H1 (cell line): ENCODE measurements at regions not wholly inside any gene's neighbourhood (a gene's known extent, or its start where the extent isn't known, plus 50 kb on each side); places are given as distances from the start of the nearest gene placed in this dataset.
"Not testable (repeated sequence)": the region's sequence is repeated elsewhere in the genome, so short reads cannot be mapped to it uniquely, and the experiment has no call there.

Experiments
- CTCF ChIA-PET: fragments of 300-600 bp; sonication (Branson Sonifier 250); formaldehyde crosslinking; loops from one replicate; lab custom pipeline; 2021; ENCODE audit not compliant: partially characterized antibody; lab: Charles Lee
- POLR2A ChIA-PET: fragments of 300-600 bp; sonication (Branson Sonifier 250); formaldehyde crosslinking; loops from one replicate; lab custom pipeline; 2021; ENCODE audit warnings: inconsistent platforms; ENCODE audit not compliant: partially characterized antibody; lab: Charles Lee
- DNase-seq, 2 experiments: peaks; one replicate each; pipeline versions ENCODE4 v3.0.0 to v3.0.0-alpha.2; 2010 to 2022; ENCODE audit warnings: low spot score in 2 of 2, low read depth in 1 of 2, mixed read lengths in 1 of 2
- FAIRE-seq: peaks from 2 replicates; lab custom pipeline; 2011; peaks lifted over from hg19 to GRCh38; lab: Jason Lieb, UNC
- H2AFZ ChIP-seq: 2 replicates; pipeline ENCODE4 v1.8.1; 2012; ENCODE audit warnings: low read length, inconsistent platforms
- H2AK5ac ChIP-seq: 2 replicates; pipeline ENCODE4 v1.6.1; 2013; ENCODE audit warnings: low read depth, low read length
- H2BK120ac ChIP-seq: replicated peaks from 2 replicates; pipeline ENCODE3; 2013; ENCODE audit warnings: low read depth, low read length, inconsistent platforms
- H2BK12ac ChIP-seq: 2 replicates; pipeline ENCODE4 v1.6.1; 2013; ENCODE audit warnings: low read depth, low read length
- H2BK15ac ChIP-seq: 2 replicates; pipeline ENCODE4 v1.6.1; 2013; ENCODE audit warnings: low read length
- H2BK20ac ChIP-seq: 2 replicates; pipeline ENCODE4 v1.6.1; 2013; ENCODE audit warnings: low read length
- H2BK5ac ChIP-seq: 2 replicates; pipeline ENCODE4 v1.6.1; 2013; ENCODE audit warnings: low read depth, low read length
- H3K14ac ChIP-seq: 2 replicates; pipeline ENCODE4 v1.6.1; 2013; ENCODE audit warnings: inconsistent platforms; ENCODE audit not compliant: insufficient read length
- H3K18ac ChIP-seq: 2 replicates; pipeline ENCODE4 v1.6.1; 2013; ENCODE audit warnings: low read length; ENCODE audit errors: extremely low read depth
- H3K23ac ChIP-seq: 2 replicates; pipeline ENCODE4 v1.6.1; 2013; ENCODE audit warnings: inconsistent platforms; ENCODE audit not compliant: insufficient read length
- H3K23me2 ChIP-seq: 2 replicates; pipeline ENCODE4 v1.6.1; 2013; ENCODE audit warnings: low read depth, low read length
- H3K27ac ChIP-seq: 2 replicates; pipeline ENCODE4 v1.6.1; 2011; ENCODE audit warnings: low read depth, low read length, inconsistent platforms
- H3K27me3 ChIP-seq, 4 experiments: replicated peaks in 1 of 4; 1 replicate in 1 of 4; 2 replicates in 3 of 4; pipeline versions ENCODE4 v1.6.1 to v1.8.1; 2011 to 2013; ENCODE audit warnings: low read length in 3 of 4, mild to moderate bottlenecking in 3 of 4, inconsistent platforms in 2 of 4, mixed read lengths in 2 of 4, moderate library complexity in 1 of 4; ENCODE audit not compliant: control insufficient read depth in 3 of 4, insufficient read depth in 3 of 4; ENCODE audit errors: extremely low read depth in 1 of 4
- H3K36me3 ChIP-seq, 4 experiments: 2 replicates each; pipeline versions ENCODE4 v1.6.1 to v1.8.1; 2011 to 2013; ENCODE audit warnings: mild to moderate bottlenecking in 4 of 4, low read length in 3 of 4, moderate library complexity in 2 of 4, control low read depth in 1 of 4, inconsistent platforms in 1 of 4; ENCODE audit not compliant: insufficient read depth in 4 of 4, control insufficient read depth in 2 of 4
- H3K4ac ChIP-seq: replicated peaks from 2 replicates; pipeline ENCODE3; 2013; ENCODE audit warnings: low read length, low read depth, mixed read lengths, inconsistent platforms; ENCODE audit not compliant: insufficient read length
- H3K4me1 ChIP-seq, 4 experiments: replicated peaks in 1 of 4; 1 replicate in 1 of 4; 2 replicates in 3 of 4; pipeline versions ENCODE4 v1.6.1 to v1.8.1; 2011 to 2013; ENCODE audit warnings: low read length in 3 of 4, inconsistent platforms in 2 of 4, mixed read lengths in 1 of 4; ENCODE audit not compliant: insufficient read depth in 4 of 4, control insufficient read depth in 3 of 4
- H3K4me2 ChIP-seq, 2 experiments: 2 replicates each; pipeline versions ENCODE4 v1.6.1 to v1.8.1; 2011 to 2013; ENCODE audit warnings: low read depth in 2 of 2, low read length in 2 of 2, control low read depth in 1 of 2, inconsistent platforms in 1 of 2, mild to moderate bottlenecking in 1 of 2; ENCODE audit not compliant: insufficient read depth in 1 of 2
- H3K4me3 ChIP-seq, 4 experiments: fragments of 200-600, 300-600 bp in 1 of 4; sonication (generic), shearing (Covaris generic), sonication (Bioruptor Twin) in 1 of 4; 2 replicates each; pipeline versions ENCODE4 v1.5.1 to v1.8.1; 2011 to 2016; ENCODE audit warnings: low read length in 4 of 4, low read depth in 3 of 4, control low read depth in 2 of 4, inconsistent platforms in 2 of 4, mild to moderate bottlenecking in 2 of 4, mixed read lengths in 1 of 4, moderate library complexity in 1 of 4; ENCODE audit not compliant: insufficient read depth in 2 of 4; ENCODE audit errors: extremely low read depth in 1 of 4
- H3K56ac ChIP-seq: replicated peaks from 2 replicates; pipeline ENCODE3; 2013; ENCODE audit warnings: low read depth, mild to moderate bottlenecking, mixed read lengths, low read length, inconsistent platforms; ENCODE audit not compliant: insufficient read length
- H3K79me1 ChIP-seq: 2 replicates; pipeline ENCODE4 v1.6.1; 2013; ENCODE audit warnings: low read depth, low read length, control low read depth
- H3K79me2 ChIP-seq, 2 experiments: 2 replicates each; pipeline versions ENCODE4 v1.6.1 to v1.8.1; 2012 to 2013; ENCODE audit warnings: low read length in 2 of 2, mild to moderate bottlenecking in 2 of 2, inconsistent platforms in 1 of 2; ENCODE audit not compliant: insufficient read depth in 2 of 2, control insufficient read depth in 1 of 2
- H3K9ac ChIP-seq, 4 experiments: replicated peaks in 1 of 4; 1 replicate in 1 of 4; 2 replicates in 3 of 4; pipeline versions ENCODE4 v1.6.1 to v1.8.1; 2011 to 2013; ENCODE audit warnings: low read depth in 3 of 4, low read length in 3 of 4, control low read depth in 2 of 4, mild to moderate bottlenecking in 2 of 4, moderate library complexity in 2 of 4, inconsistent platforms in 1 of 4; ENCODE audit errors: extremely low read depth in 1 of 4
- H3K9me3 ChIP-seq, 2 experiments: 2 replicates each; pipeline versions ENCODE4 v1.6.1 to v1.8.1; 2012 to 2013; ENCODE audit warnings: mild to moderate bottlenecking in 2 of 2, moderate library complexity in 2 of 2, control low read depth in 1 of 2, inconsistent platforms in 1 of 2, low read depth in 1 of 2, low read length in 1 of 2, mixed read lengths in 1 of 2; ENCODE audit not compliant: insufficient read depth in 2 of 2
- H4K20me1 ChIP-seq, 2 experiments: replicated peaks in 1 of 2; 2 replicates each; pipeline versions ENCODE3 to v1.8.1; 2011 to 2013; ENCODE audit warnings: inconsistent platforms in 2 of 2, low read length in 2 of 2, mild to moderate bottlenecking in 1 of 2; ENCODE audit not compliant: insufficient read depth in 2 of 2, control insufficient read depth in 1 of 2
- H4K5ac ChIP-seq: 2 replicates; pipeline ENCODE4 v1.6.1; 2013; ENCODE audit warnings: low read length, low read depth, mixed read lengths, inconsistent platforms; ENCODE audit not compliant: insufficient read length
- H4K8ac ChIP-seq: 2 replicates; pipeline ENCODE4 v1.8.0; 2013; ENCODE audit warnings: mild to moderate bottlenecking, moderate library complexity, low read length, inconsistent platforms; ENCODE audit not compliant: insufficient read depth; ENCODE audit errors: extremely low read depth
- H4K91ac ChIP-seq: replicated peaks from 2 replicates; pipeline ENCODE3; 2013; ENCODE audit warnings: low read length, mixed read lengths, inconsistent platforms; ENCODE audit not compliant: insufficient read length
- RAD21 ChIP-seq, 2 experiments: IDR thresholded peaks in 1 of 2; conservative IDR thresholded peaks in 1 of 2; 2 replicates each; pipeline ENCODE4 v1.6.1; 2011; ENCODE audit warnings: low read depth in 2 of 2, low read length in 2 of 2, improper control_type of control experiment in 1 of 2, inconsistent platforms in 1 of 2, mild to moderate bottlenecking in 1 of 2, moderate library complexity in 1 of 2
- WGBS, 2 experiments: shearing (Covaris generic) in 1 of 2; methylation state at CpG; one replicate each; pipeline versions ENCODE4 v1.1.6 to v1.1.7; 2013 to 2015; ENCODE audit warnings: low lambda C conversion rate in 2 of 2, mixed read lengths in 2 of 2, inconsistent platforms in 1 of 2, low coverage in 1 of 2, missing lambda C conversion rate in 1 of 2; ENCODE audit not compliant: insufficient replicate concordance in 2 of 2, insufficient coverage in 1 of 2, insufficient read length in 1 of 2; ENCODE audit errors: extremely low coverage in 1 of 2, missing lambda C conversion rate in 1 of 2; 5-methylcytosine and 5-hydroxymethylcytosine counted together
- TF ChIP-seq, protein P1 (sequence below), 3 experiments: IDR thresholded peaks; 1 replicate in 2 of 3; 2 replicates in 1 of 3; pipeline versions ENCODE4 v1.5.1 to v1.6.1; 2011; ENCODE audit warnings: low read length in 3 of 3, mild to moderate bottlenecking in 3 of 3, inconsistent platforms in 2 of 3, low read depth in 1 of 3, moderate library complexity in 1 of 3; ENCODE audit not compliant: insufficient read depth in 1 of 3; ENCODE audit errors: control extremely low read depth in 1 of 3

GRCh38 chr16:27605500-27606106 is 55.7 kb downstream of the KATNIP start:
- not testable (repeated sequence) for H3K23me2 ChIP-seq

More at GRCh38 chr16:27605500-27606106, 55.7 kb downstream of the KATNIP start:
- H2AFZ ChIP-seq, H3K79me2 ChIP-seq, H3K56ac ChIP-seq, H2BK20ac ChIP-seq, H3K27me3 ChIP-seq, H4K20me1 ChIP-seq, H3K27ac ChIP-seq, DNase-seq, H3K4me3 ChIP-seq, H4K5ac ChIP-seq, H4K91ac ChIP-seq, H2AK5ac ChIP-seq, H3K4me1 ChIP-seq, H2BK5ac ChIP-seq, H3K18ac ChIP-seq, H3K4ac ChIP-seq, POLR2A ChIA-PET, H2BK12ac ChIP-seq, H3K79me1 ChIP-seq, H3K36me3 ChIP-seq, H3K23ac ChIP-seq, H3K9ac ChIP-seq, H3K14ac ChIP-seq, H4K8ac ChIP-seq, H2BK120ac ChIP-seq, H3K9me3 ChIP-seq, H3K4me2 ChIP-seq, H2BK15ac ChIP-seq: not testable (repeated sequence)
- WGBS, 2 experiments = 70% methylated on average over 12 of the region's 12 CpGs; no CpG with 5 or more reads in 1 of the 2 experiments
- CTCF ChIA-PET = interaction anchor here (0.6 to 2.8 kb wide), 12 partner anchors 8 to 262 kb away, joined by 3 to 19 read pairs (median 4); no protein-coding TSS in a partner anchor
- peak; percentile 66 to 75 for TF ChIP-seq RAD21 (IDR thresholded peaks at IDR 0.05 in 1 of 2, conservative IDR thresholded peaks at IDR 0.05 in 1 of 2; ENCODE audit: low read depth in 2 of 2, low read length in 2 of 2)
- TF ChIP-seq, protein P1, sequence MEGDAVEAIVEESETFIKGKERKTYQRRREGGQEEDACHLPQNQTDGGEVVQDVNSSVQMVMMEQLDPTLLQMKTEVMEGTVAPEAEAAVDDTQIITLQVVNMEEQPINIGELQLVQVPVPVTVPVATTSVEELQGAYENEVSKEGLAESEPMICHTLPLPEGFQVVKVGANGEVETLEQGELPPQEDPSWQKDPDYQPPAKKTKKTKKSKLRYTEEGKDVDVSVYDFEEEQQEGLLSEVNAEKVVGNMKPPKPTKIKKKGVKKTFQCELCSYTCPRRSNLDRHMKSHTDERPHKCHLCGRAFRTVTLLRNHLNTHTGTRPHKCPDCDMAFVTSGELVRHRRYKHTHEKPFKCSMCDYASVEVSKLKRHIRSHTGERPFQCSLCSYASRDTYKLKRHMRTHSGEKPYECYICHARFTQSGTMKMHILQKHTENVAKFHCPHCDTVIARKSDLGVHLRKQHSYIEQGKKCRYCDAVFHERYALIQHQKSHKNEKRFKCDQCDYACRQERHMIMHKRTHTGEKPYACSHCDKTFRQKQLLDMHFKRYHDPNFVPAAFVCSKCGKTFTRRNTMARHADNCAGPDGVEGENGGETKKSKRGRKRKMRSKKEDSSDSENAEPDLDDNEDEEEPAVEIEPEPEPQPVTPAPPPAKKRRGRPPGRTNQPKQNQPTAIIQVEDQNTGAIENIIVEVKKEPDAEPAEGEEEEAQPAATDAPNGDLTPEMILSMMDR (IDR thresholded peaks at IDR 0.05; ENCODE audit: control extremely low read depth in 1 of 3, insufficient read depth in 1 of 3, low read depth in 1 of 3, low read length in 3 of 3) = peak in 2 of 3 experiments; percentile 75 to 94; a peak in 3 of 4 replicates
- FAIRE-seq = peak; percentile 77
